GM21447 (cell line): ENCODE measurements at regions not wholly inside any gene's neighbourhood (a gene's known extent, or its start where the extent isn't known, plus 50 kb on each side); places are given as distances from the start of the nearest gene placed in this dataset.
"Not testable (repeated sequence)": the region's sequence is repeated elsewhere in the genome, so short reads cannot be mapped to it uniquely, and the experiment has no call there.

Experiments used
- ATAC-seq: cut with Tn5 transposase; IDR thresholded peaks from one replicate; pipeline ENCODE4 v1.9.1; 2021; ENCODE audit not compliant: unreplicated experiment

- ATAC-seq: no peak
Measured at GRCh38 chr2:194725169-194725568, 931.9 kb upstream of the SLC39A10 start.

- ATAC-seq: no peak
Measured at GRCh38 chr2:194723446-194723845, 933.6 kb upstream of the SLC39A10 start.

- ATAC-seq: no peak
Measured at GRCh38 chr2:194721227-194721626, 935.8 kb upstream of the SLC39A10 start.

GRCh38 chr2:194720462-194720861 lies 936.6 kb upstream of the SLC39A10 start:
- ATAC-seq: no peak

GRCh38 chr2:194718881-194719280 lies 938.1 kb upstream of the SLC39A10 start:
- no peak for ATAC-seq

GRCh38 chr2:194714541-194714940 lies 942.5 kb upstream of the SLC39A10 start:
- ATAC-seq: no peak

- ATAC-seq: no peak
Measured at GRCh38 chr2:194709840-194710239, 947.2 kb upstream of the SLC39A10 start.

GRCh38 chr2:194706179-194706578 lies 950.8 kb upstream of the SLC39A10 start:
- ATAC-seq: no peak

- no peak for ATAC-seq
Measured at GRCh38 chr2:194705398-194705797, 951.6 kb upstream of the SLC39A10 start.

GRCh38 chr2:194700726-194701125 lies 956.3 kb upstream of the SLC39A10 start:
- ATAC-seq: no peak

- ATAC-seq: no peak
Measured at GRCh38 chr2:194700116-194700515, 956.9 kb upstream of the SLC39A10 start.

- ATAC-seq: no peak
Measured at GRCh38 chr2:194698012-194698411, 959.0 kb upstream of the SLC39A10 start.

GRCh38 chr2:194697439-194697838 lies 959.6 kb upstream of the SLC39A10 start:
- ATAC-seq: no peak

GRCh38 chr2:194696690-194697089 lies 960.3 kb upstream of the SLC39A10 start:
- no peak for ATAC-seq

- ATAC-seq: no peak
Measured at GRCh38 chr2:194686569-194686968, 970.5 kb upstream of the SLC39A10 start.

GRCh38 chr2:194674043-194674442 lies 983.0 kb upstream of the SLC39A10 start:
- ATAC-seq: no peak

GRCh38 chr2:194672994-194673393 lies 984.0 kb upstream of the SLC39A10 start:
- ATAC-seq: no peak

- no peak for ATAC-seq
Measured at GRCh38 chr2:194661431-194661830, 995.6 kb upstream of the SLC39A10 start.

- ATAC-seq: not testable (repeated sequence)
Measured at GRCh38 chr2:194639057-194639456, 1018.0 kb upstream of the SLC39A10 start.

GRCh38 chr2:194621945-194622344 lies 1035.1 kb upstream of the SLC39A10 start:
- ATAC-seq: no peak

- no peak for ATAC-seq
Measured at GRCh38 chr2:194619366-194619765, 1037.7 kb upstream of the SLC39A10 start.

- no peak for ATAC-seq
Measured at GRCh38 chr2:194618432-194618831, 1038.6 kb upstream of the SLC39A10 start.

- ATAC-seq: no peak
Measured at GRCh38 chr2:194616334-194616733, 1040.7 kb upstream of the SLC39A10 start.

- ATAC-seq: no peak
Measured at GRCh38 chr2:194610297-194610696, 1046.7 kb upstream of the SLC39A10 start.
